Neuronal stem cell (in vitro differentiated cells): ENCODE measurements at regions not wholly inside any gene's neighbourhood (a gene's known extent, or its start where the extent isn't known, plus 50 kb on each side); places are given as distances from the start of the nearest gene placed in this dataset.

ENCODE experiments used
- DNase-seq: peaks from one replicate; pipeline ENCODE4 v3.0.0-alpha.2; 2013; ENCODE audit warnings: low spot score
- H2AFZ ChIP-seq: one replicate; pipeline ENCODE4 v1.6.1; 2013; ENCODE audit warnings: mild to moderate bottlenecking, low read length, inconsistent platforms
- H2AK5ac ChIP-seq: 2 replicates; pipeline ENCODE4 v1.6.1; 2013; ENCODE audit warnings: low read depth, mild to moderate bottlenecking, inconsistent platforms, low read length, moderate library complexity, mixed read lengths
- H2BK120ac ChIP-seq: 2 replicates; pipeline ENCODE4 v1.6.1; 2013; ENCODE audit warnings: low read depth, mild to moderate bottlenecking, inconsistent platforms, low read length, moderate library complexity, mixed read lengths
- H2BK12ac ChIP-seq: one replicate; pipeline ENCODE4 v1.6.1; 2013; ENCODE audit warnings: low read length, inconsistent platforms
- H2BK15ac ChIP-seq: 2 replicates; pipeline ENCODE4 v1.6.1; 2013; ENCODE audit warnings: mild to moderate bottlenecking, low read length, inconsistent platforms, mixed read lengths
- H2BK5ac ChIP-seq: one replicate; pipeline ENCODE4 v1.6.1; 2013; ENCODE audit warnings: inconsistent platforms, mild to moderate bottlenecking, low read length, moderate library complexity
- H3K14ac ChIP-seq: one replicate; pipeline ENCODE4 v1.6.1; 2013; ENCODE audit warnings: low read length, inconsistent platforms
- H3K18ac ChIP-seq: 2 replicates; pipeline ENCODE4 v1.6.1; 2013; ENCODE audit warnings: low read length, inconsistent platforms
- H3K23ac ChIP-seq: 2 replicates; pipeline ENCODE4 v1.6.1; 2013; ENCODE audit warnings: low read depth, mild to moderate bottlenecking, mixed read lengths, low read length, inconsistent platforms; ENCODE audit not compliant: poor library complexity
- H3K27ac ChIP-seq: replicated peaks from 3 replicates; pipeline ENCODE4 v1.5.1; 2013; ENCODE audit warnings: low read length, inconsistent platforms
- H3K27me3 ChIP-seq, 3 experiments: 2 replicates each; pipeline ENCODE4 v1.6.1; 2013; ENCODE audit warnings: low read length in 3 of 3, mild to moderate bottlenecking in 2 of 3, inconsistent platforms in 1 of 3, low read depth in 1 of 3, mixed read lengths in 1 of 3, moderate library complexity in 1 of 3; ENCODE audit not compliant: control insufficient read depth in 3 of 3, insufficient read depth in 3 of 3
- H3K36me3 ChIP-seq, 2 donors: replicated peaks in 1 of 2; 2 replicates each; pipeline ENCODE4 v1.6.1; 2013; ENCODE audit warnings: low read length in 2 of 2; ENCODE audit not compliant: control insufficient read depth in 2 of 2, insufficient read depth in 2 of 2
- H3K4ac ChIP-seq: 2 replicates; pipeline ENCODE4 v1.6.1; 2013; ENCODE audit warnings: inconsistent platforms, mild to moderate bottlenecking, low read length, moderate library complexity
- H3K4me1 ChIP-seq, 2 donors: 1 replicate in 1 of 2; 2 replicates in 1 of 2; pipeline ENCODE4 v1.6.1; 2013; ENCODE audit warnings: low read length in 2 of 2, low read depth in 1 of 2; ENCODE audit not compliant: control insufficient read depth in 2 of 2, insufficient read depth in 1 of 2
- H3K4me2 ChIP-seq: one replicate; pipeline ENCODE4 v1.6.1; 2013; ENCODE audit warnings: mild to moderate bottlenecking, low read length, inconsistent platforms; ENCODE audit not compliant: insufficient read depth, poor library complexity, severe bottlenecking
- H3K4me3 ChIP-seq, 2 donors: 2 replicates each; pipeline ENCODE4 v1.5.1; 2013; ENCODE audit warnings: low read length in 2 of 2, mild to moderate bottlenecking in 2 of 2, inconsistent platforms in 1 of 2, moderate library complexity in 1 of 2
- H3K79me1 ChIP-seq: one replicate; pipeline ENCODE4 v1.6.1; 2013; ENCODE audit warnings: low read depth, mild to moderate bottlenecking, inconsistent platforms, low read length, moderate library complexity
- H3K9ac ChIP-seq: one replicate; pipeline ENCODE4 v1.6.1; 2013; ENCODE audit warnings: mild to moderate bottlenecking, low read depth, low read length, inconsistent platforms; ENCODE audit not compliant: poor library complexity
- H3K9me3 ChIP-seq, 2 donors: replicated peaks in 1 of 2; 2 replicates each; pipeline versions ENCODE3 to v1.6.1; 2013; ENCODE audit warnings: low read length in 2 of 2, mild to moderate bottlenecking in 2 of 2, inconsistent platforms in 1 of 2, low read depth in 1 of 2, mixed read lengths in 1 of 2, moderate library complexity in 1 of 2; ENCODE audit not compliant: control insufficient read depth in 2 of 2, insufficient read depth in 1 of 2
- H4K8ac ChIP-seq: one replicate; pipeline ENCODE4 v1.6.1; 2013; ENCODE audit warnings: low read depth, mild to moderate bottlenecking, inconsistent platforms, low read length, moderate library complexity
- H4K91ac ChIP-seq: one replicate; pipeline ENCODE4 v1.6.1; 2013; ENCODE audit warnings: low read length, low read depth, mild to moderate bottlenecking, inconsistent platforms; ENCODE audit not compliant: poor library complexity
- WGBS, 2 donors: extraction: QIAGEN DNeasy Blood & Tissue Kit; methylation state at CpG; one replicate each; pipeline ENCODE4 v1.1.7; 2013; ENCODE audit warnings: missing lambda C conversion rate in 2 of 2, mixed read lengths in 1 of 2; ENCODE audit not compliant: insufficient read length in 2 of 2, insufficient replicate concordance in 1 of 2; ENCODE audit errors: extremely low coverage in 2 of 2; 5-methylcytosine and 5-hydroxymethylcytosine counted together

GRCh38 chr18:71405169-71405809 lies 1116.4 kb downstream of the SOCS6 start:
- Histone ChIP-seq H3K27me3 (no peaks in the 10 kb centered on the region), H3K4me2 (no peak overlapping the region), H3K14ac (no peak overlapping the region), H3K23ac (no peak overlapping the region), H2AFZ (peak overlapping the region; percentile 47), H2BK15ac (no peak overlapping the region), H4K91ac (no peak overlapping the region), H3K36me3 (no peaks in the 10 kb centered on the region), H2BK5ac (no peak overlapping the region), H3K27ac (no peak overlapping the region), H3K9me3 (no peaks in the 10 kb centered on the region), H2AK5ac (no peak overlapping the region), H3K4me1 (peaks cover 0 to 3% of the 10 kb centered on the region in 2 donors), H3K4ac (no peak overlapping the region), H3K4me3 (no peak overlapping the region), H3K18ac (no peak overlapping the region), H2BK12ac (no peak overlapping the region), H3K9ac (no peak overlapping the region), H4K8ac (no peak overlapping the region), H2BK120ac (no peak overlapping the region), H3K79me1 (no peaks in the 10 kb centered on the region)
- WGBS, 2 donors: no CpG with 5 or more reads among the region's 8 CpGs
- DNase-seq: no peak

GRCh38 chr18:71403501-71403900 lies 1114.7 kb downstream of the SOCS6 start:
- no peak overlapping the region for H4K8ac ChIP-seq

GRCh38 chr18:71398531-71398930 lies 1109.7 kb downstream of the SOCS6 start:
- DNase-seq: peak; percentile 51

More at GRCh38 chr18:71403501-71403900, 1114.7 kb downstream of the SOCS6 start:
- Histone ChIP-seq H3K4me3 (no peak overlapping the region), H2BK12ac (no peak overlapping the region), H3K4me2 (no peak overlapping the region), H3K4me1 (peaks cover 0 to 3% of the 10 kb centered on the region in 2 donors), H3K14ac (no peak overlapping the region), H3K18ac (no peak overlapping the region), H3K4ac (no peak overlapping the region), H2BK15ac (no peak overlapping the region), H2BK120ac (no peak overlapping the region), H2AFZ (peak overlapping the region; percentile 3), H3K9ac (no peak overlapping the region), H3K9me3 (no peaks in the 10 kb centered on the region), H3K27me3 (no peaks in the 10 kb centered on the region), H3K23ac (no peak overlapping the region), H3K79me1 (no peaks in the 10 kb centered on the region), H2AK5ac (no peak overlapping the region), H2BK5ac (no peak overlapping the region), H3K36me3 (no peaks in the 10 kb centered on the region), H4K91ac (no peak overlapping the region), H3K27ac (no peak overlapping the region)
- whole genome bisulfite sequencing, 2 donors: no CpG with 5 or more reads among the region's 2 CpGs
- DNase-seq: no peak

GRCh38 chr18:71388148-71388547 lies 1099.3 kb downstream of the SOCS6 start:
- Histone ChIP-seq H3K9me3 (no peaks in the 10 kb centered on the region), H2BK5ac (no peak overlapping the region), H2BK120ac (no peak overlapping the region), H3K14ac (no peak overlapping the region), H3K27ac (no peak overlapping the region), H2BK12ac (no peak overlapping the region), H4K8ac (no peak overlapping the region), H2BK15ac (no peak overlapping the region), H3K4me3 (no peak overlapping the region), H3K9ac (no peak overlapping the region), H3K4me2 (no peak overlapping the region), H3K27me3 (no peaks in the 10 kb centered on the region), H4K91ac (no peak overlapping the region), H3K79me1 (no peaks in the 10 kb centered on the region), H3K36me3 (no peaks in the 10 kb centered on the region), H2AK5ac (no peak overlapping the region), H3K23ac (no peak overlapping the region), H2AFZ (no peak overlapping the region), H3K18ac (no peak overlapping the region), H3K4ac (no peak overlapping the region), H3K4me1 (no peaks in the 10 kb centered on the region)
- no peak for DNase-seq
- no CpG with 5 or more reads among the region's 3 CpGs for WGBS, 2 donors

More at GRCh38 chr18:71398531-71398930, 1109.7 kb downstream of the SOCS6 start:
- H2BK15ac ChIP-seq: no peak overlapping the region
- no peak overlapping the region for H2BK5ac ChIP-seq
- H3K79me1 ChIP-seq: no peaks in the 10 kb centered on the region
- H3K14ac ChIP-seq: no peak overlapping the region
- H3K9ac ChIP-seq: no peak overlapping the region
- no peak overlapping the region for H3K4me3 ChIP-seq
- no peak overlapping the region for H2BK120ac ChIP-seq
- no peak overlapping the region for H3K27ac ChIP-seq
- no peak overlapping the region for H3K4me2 ChIP-seq
- no CpG with 5 or more reads among the region's 4 CpGs for WGBS, 2 donors
- no peaks in the 10 kb centered on the region for H3K9me3 ChIP-seq
- peaks cover 0 to 2% of the 10 kb centered on the region in 2 donors for H3K4me1 ChIP-seq
- H3K4ac ChIP-seq: no peak overlapping the region
- H4K91ac ChIP-seq: no peak overlapping the region
- H3K27me3 ChIP-seq: no peaks in the 10 kb centered on the region
- H2AFZ ChIP-seq: peak overlapping the region; percentile 32
- H3K36me3 ChIP-seq: no peaks in the 10 kb centered on the region
- no peak overlapping the region for H3K23ac ChIP-seq
- no peak overlapping the region for H2BK12ac ChIP-seq
- no peak overlapping the region for H4K8ac ChIP-seq
- no peak overlapping the region for H3K18ac ChIP-seq
- H2AK5ac ChIP-seq: no peak overlapping the region
